Ishikawa (cell line): ENCODE measurements at regions not wholly inside any gene's neighbourhood (a gene's known extent, or its start where the extent isn't known, plus 50 kb on each side); places are given as distances from the start of the nearest gene placed in this dataset.

ENCODE experiments used
- CEBPB ChIP-seq: IDR thresholded peaks from 2 replicates; pipeline ENCODE4 v1.6.1; 2012
- FOXM1 ChIP-seq: IDR thresholded peaks from 2 replicates; pipeline ENCODE4 v1.6.1; 2012; ENCODE audit warnings: low read depth, borderline replicate concordance
- MAX ChIP-seq: IDR thresholded peaks from 2 replicates; pipeline ENCODE4 v1.6.1; 2012
- USF1 ChIP-seq: IDR thresholded peaks from 2 replicates; pipeline ENCODE4 v1.6.1; 2012
- ZBTB7A ChIP-seq: IDR thresholded peaks from 2 replicates; pipeline ENCODE4 v1.6.1; 2012; ENCODE audit warnings: low read depth

GRCh38 chr6:90941885-90942284, 355.0 kb upstream of the MAP3K7 start:
- no peak for TF ChIP-seq MAX
- TF ChIP-seq USF1 = no peak
- no peak for TF ChIP-seq ZBTB7A
- TF ChIP-seq CEBPB = no peak
- TF ChIP-seq FOXM1 = no peak
